H9 (cell line): ENCODE measurements at regions not wholly inside any gene's neighbourhood (a gene's known extent, or its start where the extent isn't known, plus 50 kb on each side); places are given as distances from the start of the nearest gene placed in this dataset.

Experiments
- DNase-seq: peaks from one replicate; pipeline ENCODE4 v3.0.0-alpha.2; 2017
- H2AFZ ChIP-seq: one replicate; pipeline ENCODE4 v1.6.1; 2013; ENCODE audit warnings: mild to moderate bottlenecking, low read length, control low read depth, moderate library complexity
- H2AK5ac ChIP-seq: 2 replicates; pipeline ENCODE4 v1.6.1; 2013; ENCODE audit warnings: low read length, control low read depth, mixed read lengths; ENCODE audit not compliant: insufficient read length
- H2BK120ac ChIP-seq: one replicate; pipeline ENCODE4 v1.6.1; 2013; ENCODE audit warnings: low read depth, mild to moderate bottlenecking, low read length, control low read depth, inconsistent platforms; ENCODE audit not compliant: poor library complexity, severe bottlenecking
- H2BK12ac ChIP-seq: 2 replicates; pipeline ENCODE4 v1.6.1; 2013; ENCODE audit warnings: low read length, control low read depth, mixed read lengths, low read depth; ENCODE audit not compliant: insufficient read length
- H2BK15ac ChIP-seq: 2 replicates; pipeline ENCODE4 v1.6.1; 2013; ENCODE audit warnings: low read depth, low read length, control low read depth
- H2BK20ac ChIP-seq: one replicate; pipeline ENCODE4 v1.6.1; 2013; ENCODE audit warnings: low read depth, mild to moderate bottlenecking, low read length, control low read depth, inconsistent platforms; ENCODE audit not compliant: poor library complexity, severe bottlenecking
- H2BK5ac ChIP-seq: 2 replicates; pipeline ENCODE4 v1.6.1; 2013; ENCODE audit warnings: low read length, control low read depth, mixed read lengths; ENCODE audit not compliant: insufficient read length
- H3K14ac ChIP-seq: 2 replicates; pipeline ENCODE4 v1.6.1; 2013; ENCODE audit warnings: low read length, control low read depth; ENCODE audit not compliant: insufficient read depth
- H3K18ac ChIP-seq: 2 replicates; pipeline ENCODE4 v1.6.1; 2013; ENCODE audit warnings: low read depth, mild to moderate bottlenecking, mixed read lengths, low read length, control low read depth; ENCODE audit not compliant: insufficient read length
- H3K23ac ChIP-seq: 2 replicates; pipeline ENCODE4 v1.6.1; 2013; ENCODE audit warnings: low read length, control low read depth, mixed read lengths, low read depth; ENCODE audit not compliant: insufficient read length
- H3K23me2 ChIP-seq: 2 replicates; pipeline ENCODE4 v1.6.1; 2013; ENCODE audit warnings: low read depth, mild to moderate bottlenecking, mixed read lengths, low read length, control low read depth; ENCODE audit not compliant: insufficient read length, poor library complexity, severe bottlenecking
- H3K27ac ChIP-seq: 2 replicates; pipeline ENCODE4 v1.5.1; 2013; ENCODE audit warnings: low read length, control low read depth, mixed read lengths, low read depth; ENCODE audit not compliant: insufficient read length
- H3K27me3 ChIP-seq: 2 replicates; pipeline ENCODE4 v1.6.1; 2013; ENCODE audit warnings: low read length, control low read depth, inconsistent platforms; ENCODE audit not compliant: insufficient read depth
- H3K4ac ChIP-seq: 2 replicates; pipeline ENCODE4 v1.6.1; 2013; ENCODE audit warnings: low read depth, mild to moderate bottlenecking, control low read depth, inconsistent platforms, low read length, moderate library complexity
- H3K4me1 ChIP-seq: 2 replicates; pipeline ENCODE4 v1.6.1; 2013; ENCODE audit warnings: low read length, control low read depth, inconsistent platforms; ENCODE audit not compliant: insufficient read depth
- H3K4me2 ChIP-seq: 2 replicates; pipeline ENCODE4 v1.6.1; 2013; ENCODE audit warnings: low read length, control low read depth, mixed read lengths; ENCODE audit not compliant: insufficient read length, insufficient read depth
- H3K56ac ChIP-seq: 2 replicates; pipeline ENCODE4 v1.6.1; 2013; ENCODE audit warnings: low read depth, mild to moderate bottlenecking, mixed read lengths, low read length, control low read depth; ENCODE audit not compliant: insufficient read length
- H3K79me1 ChIP-seq: 2 replicates; pipeline ENCODE4 v1.6.1; 2013; ENCODE audit warnings: low read depth, mild to moderate bottlenecking, moderate library complexity, low read length, control low read depth, inconsistent platforms; ENCODE audit not compliant: insufficient read depth, poor library complexity, severe bottlenecking
- H3K79me2 ChIP-seq: 2 replicates; pipeline ENCODE4 v1.6.1; 2013; ENCODE audit warnings: low read length, control low read depth, inconsistent platforms; ENCODE audit not compliant: insufficient read depth
- H3K9ac ChIP-seq: 2 replicates; pipeline ENCODE4 v1.6.1; 2013; ENCODE audit warnings: low read length, control low read depth, mixed read lengths; ENCODE audit not compliant: insufficient read length; ENCODE audit errors: extremely low read depth
- H3K9me3 ChIP-seq: one replicate; pipeline ENCODE4 v1.6.1; 2013; ENCODE audit warnings: low read depth, low read length, inconsistent platforms; ENCODE audit not compliant: control insufficient read depth
- H3T11ph ChIP-seq: one replicate; pipeline ENCODE4 v1.6.1; 2013; ENCODE audit warnings: mild to moderate bottlenecking, low read length, control low read depth, inconsistent platforms
- H4K20me1 ChIP-seq: one replicate; pipeline ENCODE4 v1.6.1; 2013; ENCODE audit not compliant: control insufficient read depth, insufficient read length, insufficient read depth
- H4K5ac ChIP-seq: 2 replicates; pipeline ENCODE4 v1.6.1; 2013; ENCODE audit warnings: low read depth, mild to moderate bottlenecking, mixed read lengths, low read length, control low read depth; ENCODE audit not compliant: insufficient read length
- H4K8ac ChIP-seq: replicated peaks from 2 replicates; pipeline ENCODE4 v1.6.1; 2013; ENCODE audit warnings: low read length, control low read depth, mixed read lengths, low read depth; ENCODE audit not compliant: insufficient read length
- H4K91ac ChIP-seq: 2 replicates; pipeline ENCODE4 v1.6.1; 2013; ENCODE audit warnings: low read depth, mild to moderate bottlenecking, moderate library complexity, mixed read lengths, low read length, control low read depth; ENCODE audit not compliant: insufficient read length
- H3K27ac Mint-ChIP-seq, 3 experiments: 2 replicates in 2 of 3; 3 replicates in 1 of 3; pipeline ENCODE4 v1.8.0; 2020 to 2021; ENCODE audit warnings: mixed read lengths in 3 of 3, mild to moderate bottlenecking in 1 of 3, moderate library complexity in 1 of 3
- H3K27me3 Mint-ChIP-seq: 2 replicates; pipeline ENCODE4 v1.8.0; 2021; ENCODE audit warnings: low read depth, mild to moderate bottlenecking, moderate library complexity, mixed read lengths
- H3K36me3 Mint-ChIP-seq, 3 experiments: 2 replicates in 2 of 3; 3 replicates in 1 of 3; pipeline ENCODE4 v1.8.0; 2020 to 2021; ENCODE audit warnings: low read depth in 3 of 3, mixed read lengths in 3 of 3; ENCODE audit not compliant: insufficient read depth in 1 of 3
- H3K4me1 Mint-ChIP-seq, 2 experiments: 2 replicates each; pipeline ENCODE4 v1.8.0; 2020; ENCODE audit warnings: mixed read lengths in 2 of 2
- H3K4me3 Mint-ChIP-seq, 2 experiments: 2 replicates in 1 of 2; 3 replicates in 1 of 2; pipeline ENCODE4 v1.8.0; 2020 to 2021; ENCODE audit warnings: mild to moderate bottlenecking in 2 of 2, mixed read lengths in 2 of 2, moderate library complexity in 1 of 2
- H3K9me3 Mint-ChIP-seq, 2 experiments: 2 replicates in 1 of 2; 3 replicates in 1 of 2; pipeline ENCODE4 v1.8.0; 2020; ENCODE audit warnings: mild to moderate bottlenecking in 2 of 2, mixed read lengths in 2 of 2, moderate library complexity in 1 of 2
- WGBS: extraction: QIAGEN DNeasy Blood & Tissue Kit; methylation state at CpG from one replicate; pipeline ENCODE4 v1.1.7; 2013; ENCODE audit warnings: missing lambda C conversion rate, low lambda C conversion rate, mixed read lengths; ENCODE audit not compliant: insufficient read length; ENCODE audit errors: extremely low coverage; 5-methylcytosine and 5-hydroxymethylcytosine counted together
- TF ChIP-seq, protein P1 (sequence below): fragments of 200-600 bp; sonication (generic); conservative IDR thresholded peaks from 3 replicates; pipeline ENCODE4 v1.8.0; 2021; ENCODE audit warnings: antibody characterized with exemption, mild to moderate bottlenecking

DNA sequence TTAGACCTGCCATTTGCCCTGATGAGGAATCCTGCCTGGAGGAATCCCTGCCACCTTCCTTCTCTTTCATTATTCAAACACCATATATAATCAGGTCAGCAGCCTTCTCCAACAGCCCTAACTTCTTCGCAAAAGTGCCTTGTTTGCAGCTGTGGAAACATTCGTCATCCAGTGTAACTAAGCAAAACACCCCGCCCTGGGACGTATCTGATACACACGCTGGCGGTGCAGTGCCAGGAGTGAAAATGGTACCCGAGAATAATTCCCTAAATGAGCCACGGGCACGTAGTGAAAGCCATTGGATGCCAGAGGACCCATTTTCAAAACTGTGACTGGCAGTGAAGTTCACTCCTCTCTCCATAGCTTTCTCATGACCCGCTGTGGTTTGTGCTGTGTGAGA is 73.7 kb downstream of the IRX3 start:
- H3K27ac ChIP-seq = no peak overlapping the region

More for the DNA sequence above, 73.7 kb downstream of the IRX3 start:
- Mint-ChIP-seq H3K4me3 (no peak overlapping the region), H3K9me3 (no peaks in the 10 kb centered on the region), H3K36me3 (no peaks in the 10 kb centered on the region), H3K27me3 (peaks cover 4% of the 10 kb centered on the region), H3K4me1 (peaks cover 0 to 7% of the 10 kb centered on the region in 2 experiments; a peak in 3 of 4 replicates), H3K27ac (no peak overlapping the region)
- Histone ChIP-seq H3K27me3 (no peaks in the 10 kb centered on the region), H3K4me2 (no peak overlapping the region), H4K8ac (no peak overlapping the region), H3K23ac (no peak overlapping the region), H3K9me3 (no peaks in the 10 kb centered on the region), H3K23me2 (no peaks in the 10 kb centered on the region), H3K14ac (no peak overlapping the region), H2BK120ac (no peak overlapping the region), H3K9ac (no peak overlapping the region), H2BK15ac (no peak overlapping the region), H3K79me2 (no peaks in the 10 kb centered on the region), H2BK12ac (no peak overlapping the region), H2AK5ac (no peak overlapping the region), H4K20me1 (no peaks in the 10 kb centered on the region), H2BK5ac (no peak overlapping the region), H3K18ac (no peak overlapping the region), H4K5ac (no peak overlapping the region), H3K4me1 (no peaks in the 10 kb centered on the region), H2BK20ac (no peak overlapping the region), H3T11ph (no peak overlapping the region), H3K4ac (no peak overlapping the region), H2AFZ (no peak overlapping the region), H3K56ac (no peak overlapping the region), H3K79me1 (no peaks in the 10 kb centered on the region), H4K91ac (no peak overlapping the region)
- DNase-seq = no peak
- no CpG with 5 or more reads among the region's 10 CpGs for WGBS
- TF ChIP-seq, protein P1, sequence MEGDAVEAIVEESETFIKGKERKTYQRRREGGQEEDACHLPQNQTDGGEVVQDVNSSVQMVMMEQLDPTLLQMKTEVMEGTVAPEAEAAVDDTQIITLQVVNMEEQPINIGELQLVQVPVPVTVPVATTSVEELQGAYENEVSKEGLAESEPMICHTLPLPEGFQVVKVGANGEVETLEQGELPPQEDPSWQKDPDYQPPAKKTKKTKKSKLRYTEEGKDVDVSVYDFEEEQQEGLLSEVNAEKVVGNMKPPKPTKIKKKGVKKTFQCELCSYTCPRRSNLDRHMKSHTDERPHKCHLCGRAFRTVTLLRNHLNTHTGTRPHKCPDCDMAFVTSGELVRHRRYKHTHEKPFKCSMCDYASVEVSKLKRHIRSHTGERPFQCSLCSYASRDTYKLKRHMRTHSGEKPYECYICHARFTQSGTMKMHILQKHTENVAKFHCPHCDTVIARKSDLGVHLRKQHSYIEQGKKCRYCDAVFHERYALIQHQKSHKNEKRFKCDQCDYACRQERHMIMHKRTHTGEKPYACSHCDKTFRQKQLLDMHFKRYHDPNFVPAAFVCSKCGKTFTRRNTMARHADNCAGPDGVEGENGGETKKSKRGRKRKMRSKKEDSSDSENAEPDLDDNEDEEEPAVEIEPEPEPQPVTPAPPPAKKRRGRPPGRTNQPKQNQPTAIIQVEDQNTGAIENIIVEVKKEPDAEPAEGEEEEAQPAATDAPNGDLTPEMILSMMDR = no peak
